GM10266 (cell line): ENCODE measurements at regions not wholly inside any gene's neighbourhood (a gene's known extent, or its start where the extent isn't known, plus 50 kb on each side); places are given as distances from the start of the nearest gene placed in this dataset.
"Not testable (repeated sequence)": the region's sequence is repeated elsewhere in the genome, so short reads cannot be mapped to it uniquely, and the experiment has no call there.

Experiments
- DNase-seq: peaks from one replicate; pipeline ENCODE4 v3.0.0; 2012; ENCODE audit errors: extremely low spot score
- CTCF ChIP-seq: IDR thresholded peaks from 2 replicates; pipeline ENCODE4 v1.5.1; 2012; ENCODE audit warnings: mild to moderate bottlenecking, low read depth; ENCODE audit not compliant: control insufficient read depth, insufficient read depth; ENCODE audit errors: missing control alignments

GRCh38 chr7:115572111-115572510 lies 458.5 kb downstream of the TFEC start:
- no peak for DNase-seq
- no peak for TF ChIP-seq CTCF

- no peak for TF ChIP-seq CTCF
- no peak for DNase-seq
These were observed 469.0 kb downstream of the TFEC start for GRCh38 chr7:115561335-115562110.

GRCh38 chr7:115559877-115560276 lies 470.7 kb downstream of the TFEC start:
- TF ChIP-seq CTCF: no peak
- DNase-seq: no peak

DNA sequence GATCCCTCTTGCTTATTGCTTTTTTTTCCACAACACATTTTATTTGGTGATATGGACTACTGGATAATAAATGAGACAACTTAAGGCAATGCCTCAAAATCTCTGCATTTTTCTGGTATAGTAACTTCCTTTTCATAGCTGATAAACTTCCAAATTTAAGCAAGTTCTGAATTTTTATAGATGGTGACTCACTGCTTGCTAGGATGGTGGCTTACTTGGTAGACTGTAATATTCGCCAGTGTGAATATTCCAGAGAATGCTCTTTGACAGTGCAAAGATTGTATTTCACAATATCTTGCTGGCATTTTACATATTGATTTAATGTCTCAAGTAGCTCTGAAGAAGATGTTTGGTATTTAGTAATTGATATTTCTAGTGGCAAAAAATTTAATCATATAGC lies 472.4 kb downstream of the TFEC start:
- DNase-seq: no peak

GRCh38 chr7:115557296-115557695 lies 473.3 kb downstream of the TFEC start:
- not testable (repeated sequence) for DNase-seq

More for the DNA sequence above, 472.4 kb downstream of the TFEC start:
- TF ChIP-seq CTCF: no peak

- DNase-seq: no peak
- no peak for TF ChIP-seq CTCF
These were observed 477.8 kb downstream of the TFEC start for GRCh38 chr7:115552766-115553165.

DNA sequence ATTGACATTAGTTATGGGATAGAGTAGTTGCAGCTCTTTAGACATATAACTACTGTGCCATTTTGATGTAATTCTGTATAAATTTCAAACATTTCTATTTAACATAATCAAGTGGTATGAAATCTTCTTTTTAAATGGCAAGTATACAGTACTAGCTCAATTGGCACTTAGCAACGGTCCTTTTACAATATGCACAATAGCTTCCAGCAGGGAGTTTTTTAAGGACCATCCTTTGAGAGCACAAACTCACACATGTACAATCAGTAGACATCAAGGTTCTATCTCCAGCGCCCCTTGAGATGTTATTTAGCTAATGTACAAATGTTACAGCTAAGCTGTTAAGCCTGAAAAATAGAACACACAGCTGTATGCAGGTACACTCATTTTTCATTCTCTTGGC lies 480.7 kb downstream of the TFEC start:
- no peak for DNase-seq
- TF ChIP-seq CTCF: no peak

DNA sequence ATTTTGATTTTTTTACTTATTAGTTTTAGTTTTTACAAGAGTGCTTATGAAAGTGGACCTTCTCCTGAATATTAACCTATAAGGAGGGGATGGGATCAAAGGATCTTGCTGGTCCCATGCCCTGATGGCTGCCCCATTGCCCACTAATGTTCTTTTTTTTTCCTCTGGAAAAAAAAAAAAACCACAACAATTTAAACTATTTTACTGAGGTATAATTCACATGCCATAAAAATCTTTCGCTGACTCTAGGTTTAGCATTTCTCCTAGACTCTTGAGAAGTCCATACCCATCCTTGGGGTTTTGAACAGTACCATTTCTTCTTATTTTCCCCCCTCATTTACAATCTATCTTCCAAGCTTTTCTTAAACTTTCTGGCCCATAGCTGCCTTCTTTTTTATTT lies 481.8 kb downstream of the TFEC start:
- TF ChIP-seq CTCF: no peak
- DNase-seq: no peak
